H7 (cell line): ENCODE measurements at regions not wholly inside any gene's neighbourhood (a gene's known extent, or its start where the extent isn't known, plus 50 kb on each side); places are given as distances from the start of the nearest gene placed in this dataset.

Experiments
- DNase-seq: peaks from one replicate; pipeline ENCODE4 v3.0.0; 2012
- H3K27me3 ChIP-seq: 2 replicates; pipeline ENCODE4 v1.6.0; 2011; ENCODE audit warnings: mild to moderate bottlenecking, low read length; ENCODE audit not compliant: control insufficient read depth, insufficient read depth
- H3K36me3 ChIP-seq: replicated peaks from 2 replicates; pipeline ENCODE4 v1.5.1; 2011; ENCODE audit warnings: low read length; ENCODE audit not compliant: control insufficient read depth, insufficient read depth
- H3K4me3 ChIP-seq: 2 replicates; pipeline ENCODE4 v1.5.1; 2011; ENCODE audit warnings: low read depth, mild to moderate bottlenecking, control low read depth, low read length, moderate library complexity; ENCODE audit not compliant: insufficient read depth

DNA sequence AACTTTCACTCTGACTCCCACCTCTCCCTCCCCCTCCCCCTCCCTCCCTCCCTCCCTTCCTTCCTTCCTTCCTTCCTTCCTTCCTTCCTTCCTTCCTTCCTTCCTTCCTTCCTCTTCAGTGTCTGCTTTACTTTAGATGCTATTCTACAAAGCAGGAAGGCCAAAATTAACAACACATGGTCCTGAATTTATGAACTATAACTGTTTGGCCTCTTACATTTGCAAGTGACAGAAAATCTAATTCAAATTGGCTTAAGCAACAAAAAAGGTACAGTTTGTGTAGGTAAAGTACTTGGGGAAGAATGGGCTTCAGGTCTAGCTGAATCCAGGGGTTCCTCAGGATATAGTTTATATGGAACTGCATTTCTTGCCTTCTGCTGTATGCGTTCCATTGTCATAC lies 673.0 kb downstream of the AACS start:
- DNase-seq: no peak
- H3K36me3 ChIP-seq: no peaks in the 10 kb centered on the region
- H3K27me3 ChIP-seq: no peaks in the 10 kb centered on the region; the same call in 1 of the 2 replicates
- no peak overlapping the region for H3K4me3 ChIP-seq

DNA sequence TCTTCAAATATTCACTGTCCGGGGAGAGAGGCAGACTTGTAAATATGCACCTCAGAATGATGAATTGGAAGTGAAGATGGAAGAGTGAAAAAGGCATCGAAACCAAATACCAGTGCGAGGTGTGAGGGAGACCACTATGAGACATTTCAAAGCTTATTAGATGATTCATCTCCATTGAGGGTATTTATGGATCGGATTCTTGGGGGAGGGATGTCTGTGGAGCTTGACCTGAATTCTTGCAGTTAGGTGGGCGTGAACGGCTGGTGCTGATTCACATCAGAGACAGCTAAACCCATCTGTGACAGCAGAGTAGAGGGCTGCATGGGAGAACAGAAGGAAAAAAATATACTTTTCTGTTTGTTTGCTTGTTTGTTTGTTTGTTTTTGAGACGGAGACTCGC lies 677.2 kb downstream of the AACS start:
- no peaks in the 10 kb centered on the region for H3K36me3 ChIP-seq
- H3K4me3 ChIP-seq: no peak overlapping the region
- no peaks in the 10 kb centered on the region for H3K27me3 ChIP-seq
- no peak for DNase-seq

DNA sequence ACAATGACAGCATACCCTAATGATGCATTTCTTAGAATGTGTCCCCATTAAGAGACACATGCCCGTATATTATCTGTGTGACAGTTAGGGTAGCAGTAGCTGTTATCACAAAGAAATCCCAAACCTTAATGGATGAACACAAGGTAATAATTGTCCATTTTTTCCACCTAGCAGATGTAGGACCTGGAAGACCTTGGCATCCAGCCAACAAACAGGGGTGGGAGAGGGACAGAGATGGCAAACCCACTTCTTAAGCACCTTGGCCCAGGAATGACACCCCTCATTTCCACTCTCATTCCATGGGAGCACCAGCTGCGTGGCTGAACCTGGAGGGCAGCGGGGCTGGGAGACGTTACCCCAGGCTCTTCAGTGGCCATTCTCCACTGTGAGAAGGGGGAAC lies 679.0 kb downstream of the AACS start:
- Histone ChIP-seq H3K4me3 (no peak overlapping the region), H3K27me3 (no peaks in the 10 kb centered on the region), H3K36me3 (no peaks in the 10 kb centered on the region)
- no peak for DNase-seq

- DNase-seq: no peak
- Histone ChIP-seq H3K4me3 (no peak overlapping the region), H3K36me3 (no peaks in the 10 kb centered on the region), H3K27me3 (no peaks in the 10 kb centered on the region)
Observed at GRCh38 chr12:125755512-125755911, 690.3 kb downstream of the AACS start.

- no peaks in the 10 kb centered on the region for H3K36me3 ChIP-seq
Observed at GRCh38 chr12:125766091-125766490, 700.9 kb downstream of the AACS start.

DNA sequence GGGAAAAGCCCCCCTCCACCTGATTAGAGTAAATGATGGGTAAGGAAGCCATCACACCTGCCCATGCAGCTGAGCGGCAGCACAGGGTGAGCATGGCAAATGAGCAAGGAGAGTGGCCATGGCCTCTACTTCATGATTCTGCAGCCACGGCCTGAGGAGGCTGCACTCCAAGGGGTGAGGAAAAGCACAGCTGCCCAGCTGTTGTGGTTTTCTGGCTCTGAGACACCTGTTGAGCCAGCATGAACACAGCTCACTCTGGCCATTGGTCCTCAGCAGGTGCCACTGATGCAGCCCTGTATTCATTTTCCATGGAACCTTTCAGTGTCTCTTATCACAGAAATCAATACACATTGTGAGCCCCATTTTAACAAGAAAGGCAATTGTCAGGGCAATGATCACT lies 707.2 kb downstream of the AACS start:
- H3K36me3 ChIP-seq: no peaks in the 10 kb centered on the region
- no peak for DNase-seq

More at GRCh38 chr12:125766091-125766490, 700.9 kb downstream of the AACS start:
- no peak overlapping the region for H3K4me3 ChIP-seq
- DNase-seq: no peak
- H3K27me3 ChIP-seq: no peaks in the 10 kb centered on the region

GRCh38 chr12:125773033-125773640 lies 707.9 kb downstream of the AACS start:
- peak; percentile 73 for DNase-seq
- no peaks in the 10 kb centered on the region for H3K36me3 ChIP-seq
- H3K4me3 ChIP-seq: no peak overlapping the region
- peaks cover 2% of the 10 kb centered on the region for H3K27me3 ChIP-seq

More for the DNA sequence above, 707.2 kb downstream of the AACS start:
- Histone ChIP-seq H3K27me3 (peaks cover 2% of the 10 kb centered on the region), H3K4me3 (no peak overlapping the region)

GRCh38 chr12:125775507-125775906 lies 710.3 kb downstream of the AACS start:
- Histone ChIP-seq H3K27me3 (peaks cover 2% of the 10 kb centered on the region), H3K4me3 (no peak overlapping the region), H3K36me3 (no peaks in the 10 kb centered on the region)
- DNase-seq: no peak

DNA sequence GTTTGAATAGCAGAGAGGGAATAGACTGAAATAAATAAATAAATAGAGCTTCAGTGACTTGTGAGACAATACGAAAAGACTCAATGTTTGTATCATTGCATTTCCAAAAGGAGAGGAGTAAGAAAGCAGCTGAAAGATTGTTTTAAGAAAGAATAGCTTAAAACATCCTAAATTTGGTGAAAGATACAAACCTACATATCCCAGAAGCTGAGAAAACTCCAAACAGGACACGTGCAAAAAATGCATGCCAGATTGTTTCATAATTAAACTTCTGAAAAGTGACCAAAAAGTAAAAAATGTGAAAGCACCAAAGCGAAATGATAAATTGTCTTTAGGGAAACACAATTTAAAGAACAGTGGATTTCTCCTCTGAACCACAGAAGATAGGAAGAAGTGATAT lies 711.0 kb downstream of the AACS start:
- no peaks in the 10 kb centered on the region for H3K36me3 ChIP-seq
- no peak overlapping the region for H3K4me3 ChIP-seq
- no peak for DNase-seq
- H3K27me3 ChIP-seq: peaks cover 2% of the 10 kb centered on the region

- Histone ChIP-seq H3K27me3 (no peaks in the 10 kb centered on the region), H3K36me3 (no peaks in the 10 kb centered on the region), H3K4me3 (no peak overlapping the region)
- DNase-seq: no peak
Observed at GRCh38 chr12:125786143-125786542, 720.9 kb downstream of the AACS start.

DNA sequence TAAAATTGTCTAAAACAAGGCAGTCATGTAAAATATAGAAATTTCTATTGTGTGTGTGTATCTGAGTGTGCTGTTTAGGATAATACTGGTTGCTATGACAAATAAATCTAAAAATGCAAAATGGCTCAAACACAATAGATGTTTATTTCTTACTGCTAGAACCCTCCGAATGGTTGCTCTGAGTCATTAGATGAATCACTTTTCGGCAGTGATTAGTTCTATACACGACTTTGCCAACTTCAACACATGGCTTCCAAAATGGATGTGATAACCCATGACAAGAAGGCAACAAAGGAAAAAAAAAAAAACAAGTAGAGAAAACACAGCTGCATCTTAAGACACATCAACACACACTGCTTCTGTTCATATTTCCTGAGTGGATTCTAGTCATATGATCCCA lies 729.2 kb downstream of the AACS start:
- no peaks in the 10 kb centered on the region for H3K36me3 ChIP-seq
- DNase-seq: no peak
- no peak overlapping the region for H3K4me3 ChIP-seq
- H3K27me3 ChIP-seq: no peaks in the 10 kb centered on the region

- no peaks in the 10 kb centered on the region for H3K36me3 ChIP-seq
- DNase-seq: no peak
- H3K27me3 ChIP-seq: no peaks in the 10 kb centered on the region
- H3K4me3 ChIP-seq: no peak overlapping the region
Observed at GRCh38 chr12:125797421-125798175, 732.4 kb downstream of the AACS start.

DNA sequence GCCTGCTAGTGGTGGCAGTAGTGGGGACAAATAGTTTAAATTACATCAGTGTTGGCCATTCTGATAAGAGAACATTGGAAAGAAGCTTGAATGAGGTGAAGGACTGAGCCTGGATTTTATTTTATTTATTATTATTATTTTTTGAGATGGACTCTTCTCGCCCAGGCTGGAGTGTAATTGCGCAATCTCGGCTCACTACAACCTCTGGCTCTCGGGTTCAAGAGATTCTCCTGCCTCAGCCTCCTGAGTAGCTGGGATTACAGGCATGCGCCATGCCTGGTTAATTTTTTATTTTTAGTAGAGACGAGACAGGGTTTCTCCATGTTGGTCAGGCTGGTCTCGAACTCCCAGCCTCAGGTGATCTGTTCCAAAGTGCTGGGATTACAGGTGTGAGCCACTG lies 739.4 kb downstream of the AACS start:
- no peak for DNase-seq
- no peaks in the 10 kb centered on the region for H3K36me3 ChIP-seq
- no peak overlapping the region for H3K4me3 ChIP-seq
- H3K27me3 ChIP-seq: no peaks in the 10 kb centered on the region

- Histone ChIP-seq H3K4me3 (no peak overlapping the region), H3K27me3 (no peaks in the 10 kb centered on the region), H3K36me3 (no peaks in the 10 kb centered on the region)
- no peak for DNase-seq
Observed at GRCh38 chr12:125824276-125824675, 759.0 kb downstream of the AACS start.

- no peaks in the 10 kb centered on the region for H3K36me3 ChIP-seq
- no peaks in the 10 kb centered on the region; the same call in 1 of the 2 replicates for H3K27me3 ChIP-seq
- H3K4me3 ChIP-seq: no peak overlapping the region
- no peak for DNase-seq
Observed at GRCh38 chr12:125835852-125836251, 770.6 kb downstream of the AACS start.
